SK-N-MC (cell line): ENCODE measurements at regions not wholly inside any gene's neighbourhood (a gene's known extent, or its start where the extent isn't known, plus 50 kb on each side); places are given as distances from the start of the nearest gene placed in this dataset.

ENCODE experiments used
- DNase-seq: peaks from one replicate; pipeline ENCODE4 v3.0.0-alpha.2; 2011; ENCODE audit warnings: low read depth, low spot score
- H3K27ac ChIP-seq: fragments of 200-600 bp; sonication (generic); 2 replicates; pipeline ENCODE4 v1.5.1; 2016; ENCODE audit warnings: mixed run types
- H3K36me3 ChIP-seq: fragments of 200-600 bp; sonication (generic); 2 replicates; pipeline ENCODE4 v1.6.1; 2017; ENCODE audit warnings: antibody characterized with exemption, low read length, mixed read lengths; ENCODE audit not compliant: insufficient read depth
- H3K4me3 ChIP-seq: fragments of 200-600 bp; sonication (generic); 2 replicates; pipeline ENCODE4 v1.5.1; 2016
- H3K9ac ChIP-seq: fragments of 200-600 bp; sonication (generic); 2 replicates; pipeline ENCODE4 v1.8.0; 2017; ENCODE audit warnings: mixed run types, mixed read lengths; ENCODE audit not compliant: insufficient read length
- H3K9me3 ChIP-seq: fragments of 200-600 bp; sonication (generic); 2 replicates; pipeline ENCODE4 v1.6.1; 2017; ENCODE audit warnings: low read depth, mild to moderate bottlenecking, antibody characterized with exemption, low read length, moderate library complexity, mixed read lengths
- EZH2 ChIP-seq: fragments of 200-600 bp; sonication (generic); IDR thresholded peaks from one replicate; pipeline ENCODE4 v1.6.1; 2017; ENCODE audit warnings: antibody characterized with exemption
- FOXP2 ChIP-seq: optimal IDR thresholded peaks from 2 replicates; pipeline ENCODE3; 2011; ENCODE audit warnings: mild to moderate bottlenecking, moderate library complexity; ENCODE audit not compliant: insufficient read depth; ENCODE audit errors: extremely low read length, control extremely low read depth
- POLR2AphosphoS5 ChIP-seq: IDR thresholded peaks from 2 replicates; pipeline ENCODE4 v1.6.1; 2012; ENCODE audit warnings: mild to moderate bottlenecking, low read depth, low read length, borderline replicate concordance

DNA sequence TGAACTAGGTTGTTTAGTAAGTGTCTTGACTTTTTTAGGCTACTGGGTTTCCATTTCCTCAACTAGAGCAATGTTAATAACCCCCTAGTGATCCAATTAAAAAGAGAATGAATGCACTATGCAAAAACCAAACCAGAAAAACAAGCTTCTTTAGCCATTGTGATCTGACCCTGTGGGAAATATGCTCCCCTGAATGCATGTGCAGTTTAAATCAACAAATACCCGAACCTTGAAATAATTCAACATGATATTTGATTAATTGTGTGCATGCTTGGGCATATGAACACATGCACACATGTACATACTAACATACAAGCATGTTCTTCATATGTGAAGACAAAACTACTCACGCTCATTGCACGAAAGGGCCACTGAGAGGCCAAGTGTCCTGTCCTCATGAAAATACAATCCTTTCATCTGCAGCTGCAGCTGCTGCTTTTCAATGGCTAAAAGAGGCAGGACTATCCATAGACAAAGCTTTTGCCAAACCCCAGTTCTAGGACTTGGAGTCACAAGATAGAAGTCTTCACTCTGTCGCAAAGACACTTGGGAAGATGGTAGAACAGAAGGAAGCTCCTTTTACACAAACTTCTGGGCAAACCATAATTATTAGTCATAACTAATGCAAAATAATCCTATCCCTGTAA lies 207.1 kb upstream of the POU3F2 start:
- no peaks in the 10 kb centered on the region for H3K9me3 ChIP-seq
- TF ChIP-seq POLR2AphosphoS5 (no peak), EZH2 (no peak), FOXP2 (no peak)
- H3K9ac ChIP-seq: no peak overlapping the region
- H3K36me3 ChIP-seq: no peaks in the 10 kb centered on the region
- H3K27ac ChIP-seq: no peak overlapping the region
- H3K4me3 ChIP-seq: no peak overlapping the region
- DNase-seq: no peak

DNA sequence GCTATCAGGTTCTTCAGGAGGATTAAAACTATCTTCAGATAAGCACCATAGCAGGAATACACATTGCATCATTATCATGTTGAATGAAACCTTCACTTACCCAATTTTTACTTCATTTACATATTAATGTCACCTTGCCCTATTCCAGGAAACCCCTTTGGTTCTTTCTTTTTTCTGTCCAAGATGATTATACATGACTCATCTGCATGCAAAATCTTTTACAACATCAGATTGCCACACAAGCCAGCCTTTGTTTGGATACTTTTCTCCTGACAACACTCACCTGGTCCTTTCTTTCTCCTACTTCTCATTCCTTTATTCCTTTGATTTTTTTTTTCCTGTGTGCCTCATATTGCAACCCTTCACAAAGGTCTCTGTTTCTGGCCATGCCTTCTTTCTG lies 200.5 kb upstream of the POU3F2 start:
- DNase-seq: no peak
- no peaks in the 10 kb centered on the region for H3K9me3 ChIP-seq
- no peaks in the 10 kb centered on the region for H3K36me3 ChIP-seq
- no peak overlapping the region for H3K9ac ChIP-seq
- H3K27ac ChIP-seq: no peak overlapping the region
- no peak overlapping the region for H3K4me3 ChIP-seq
- TF ChIP-seq EZH2: no peak
- TF ChIP-seq FOXP2: no peak
- TF ChIP-seq POLR2AphosphoS5: no peak

DNA sequence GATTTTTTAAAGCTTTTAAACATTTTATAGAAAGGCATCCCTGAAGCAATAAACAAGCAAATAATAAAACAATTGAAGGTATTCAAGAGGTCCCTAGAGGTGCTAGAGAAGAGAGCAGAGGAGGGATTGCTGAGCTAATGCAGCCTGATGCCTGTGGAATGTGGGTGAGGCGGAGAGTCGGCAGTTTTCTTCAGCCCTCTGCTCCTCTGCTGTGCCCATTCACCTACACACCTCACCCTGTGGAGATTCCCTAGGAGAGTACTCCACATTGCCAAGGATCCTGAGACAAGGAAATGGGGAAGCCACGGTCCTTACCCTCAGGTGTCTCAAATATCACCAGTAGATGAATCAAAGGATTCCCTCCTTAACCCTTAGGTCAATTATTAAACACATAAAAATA lies 199.8 kb upstream of the POU3F2 start:
- no peak for TF ChIP-seq FOXP2
- no peak for TF ChIP-seq POLR2AphosphoS5
- no peak for TF ChIP-seq EZH2
- Histone ChIP-seq H3K36me3 (no peaks in the 10 kb centered on the region), H3K9me3 (no peaks in the 10 kb centered on the region), H3K27ac (no peak overlapping the region), H3K4me3 (no peak overlapping the region), H3K9ac (no peak overlapping the region)
- no peak for DNase-seq

DNA sequence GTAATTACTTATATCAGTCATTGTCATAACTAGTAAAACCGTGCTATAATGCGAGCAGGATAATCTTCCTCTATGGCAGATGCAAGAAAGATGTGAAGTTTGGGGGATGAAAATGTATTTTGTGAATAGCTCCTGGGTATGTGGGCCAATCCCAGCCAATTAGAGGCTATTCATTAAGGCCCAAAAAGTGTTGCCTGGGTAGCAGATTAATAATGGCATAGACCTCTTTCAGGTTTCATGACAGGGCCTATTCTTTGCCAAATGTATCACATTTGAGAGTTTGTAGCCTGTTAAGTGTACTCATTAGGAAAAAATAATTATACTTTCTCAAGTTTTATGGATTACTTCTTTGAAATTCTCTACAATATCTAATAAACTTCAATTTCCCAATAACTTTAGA lies 199.2 kb upstream of the POU3F2 start:
- TF ChIP-seq FOXP2 (no peak), EZH2 (no peak), POLR2AphosphoS5 (no peak)

DNA sequence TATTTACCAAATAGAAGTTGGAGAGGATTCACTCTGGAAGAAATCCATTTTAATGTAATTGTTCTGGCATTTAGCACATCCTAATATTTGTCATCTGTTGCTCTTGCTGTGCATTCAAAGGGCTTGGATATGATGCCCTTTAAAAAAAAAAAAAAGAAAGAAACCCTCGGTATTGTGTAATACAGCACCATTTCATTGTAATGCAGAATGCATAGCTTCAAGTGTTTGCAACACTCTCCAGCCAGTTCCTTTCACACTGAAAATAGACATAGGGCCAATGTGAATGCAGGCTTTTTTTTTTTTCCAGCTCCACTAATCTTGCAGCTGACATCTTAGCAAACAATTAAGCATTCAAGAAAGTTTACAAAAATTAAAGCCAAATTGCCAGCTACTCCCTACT lies 197.4 kb upstream of the POU3F2 start:
- no peaks in the 10 kb centered on the region for H3K9me3 ChIP-seq
- no peak for TF ChIP-seq POLR2AphosphoS5
- no peak for TF ChIP-seq EZH2
- TF ChIP-seq FOXP2: no peak
- no peak for DNase-seq
- no peaks in the 10 kb centered on the region for H3K36me3 ChIP-seq
- no peak overlapping the region for H3K9ac ChIP-seq
- H3K4me3 ChIP-seq: no peak overlapping the region
- H3K27ac ChIP-seq: no peak overlapping the region

More for the DNA sequence above, 199.2 kb upstream of the POU3F2 start:
- Histone ChIP-seq H3K4me3 (no peak overlapping the region), H3K36me3 (no peaks in the 10 kb centered on the region), H3K27ac (no peak overlapping the region), H3K9me3 (no peaks in the 10 kb centered on the region), H3K9ac (no peak overlapping the region)
- DNase-seq: no peak

DNA sequence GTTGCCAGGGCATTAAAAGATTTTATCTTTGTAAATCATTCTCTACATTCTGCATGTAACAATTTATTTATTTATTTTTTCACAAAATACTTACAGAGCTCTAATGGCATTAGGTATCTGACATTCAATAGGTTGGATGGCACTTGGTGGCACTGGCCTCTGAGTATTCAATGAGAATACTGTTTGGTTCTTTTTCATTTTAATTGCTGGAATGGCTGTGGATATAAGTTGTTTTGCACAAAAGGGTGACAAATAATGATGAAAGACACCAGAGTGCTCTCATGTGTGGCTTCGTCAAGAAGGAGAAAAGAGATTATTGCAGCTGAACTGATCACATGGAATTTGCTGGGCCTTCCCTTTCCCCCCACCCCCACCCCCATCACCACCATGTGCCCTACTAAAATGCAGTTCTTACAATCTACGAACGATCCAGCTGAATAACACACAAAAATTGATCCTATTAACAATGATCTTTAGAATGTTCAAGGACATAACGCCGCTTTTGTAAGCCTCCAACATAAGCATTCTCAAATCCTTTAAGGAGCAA lies 195.2 kb upstream of the POU3F2 start:
- H3K4me3 ChIP-seq: no peak overlapping the region
- H3K9me3 ChIP-seq: no peaks in the 10 kb centered on the region
- no peaks in the 10 kb centered on the region for H3K36me3 ChIP-seq
- H3K9ac ChIP-seq: no peak overlapping the region
- TF ChIP-seq EZH2 (no peak), POLR2AphosphoS5 (no peak), FOXP2 (no peak)
- no peak for DNase-seq
- H3K27ac ChIP-seq: no peak overlapping the region

GRCh38 chr6:98640366-98640765 lies 194.0 kb upstream of the POU3F2 start:
- Histone ChIP-seq H3K9ac (no peak overlapping the region), H3K9me3 (no peaks in the 10 kb centered on the region), H3K27ac (no peak overlapping the region), H3K4me3 (no peak overlapping the region), H3K36me3 (no peaks in the 10 kb centered on the region)
- TF ChIP-seq POLR2AphosphoS5: no peak
- no peak for TF ChIP-seq FOXP2
- no peak for TF ChIP-seq EZH2
- DNase-seq: no peak

- Histone ChIP-seq H3K36me3 (no peaks in the 10 kb centered on the region), H3K4me3 (no peak overlapping the region), H3K9me3 (no peaks in the 10 kb centered on the region), H3K27ac (no peak overlapping the region), H3K9ac (no peak overlapping the region)
- no peak for DNase-seq
- TF ChIP-seq EZH2 (no peak), POLR2AphosphoS5 (no peak), FOXP2 (no peak)
Measured at GRCh38 chr6:98641949-98642719, 192.2 kb upstream of the POU3F2 start.
